HUES64 (cell line): ENCODE measurements at regions not wholly inside any gene's neighbourhood (a gene's known extent, or its start where the extent isn't known, plus 50 kb on each side); places are given as distances from the start of the nearest gene placed in this dataset.

Experiments used
- H3K27ac ChIP-seq: 2 replicates; pipeline ENCODE4 v1.7.0; 2013; ENCODE audit warnings: low read depth, low read length, inconsistent platforms
- H3K27me3 ChIP-seq: 2 replicates; pipeline ENCODE4 v1.6.1; 2013; ENCODE audit warnings: mild to moderate bottlenecking, low read length; ENCODE audit not compliant: insufficient read depth
- H3K36me3 ChIP-seq: 2 replicates; pipeline ENCODE4 v1.6.1; 2013; ENCODE audit warnings: mild to moderate bottlenecking, low read length; ENCODE audit not compliant: insufficient read depth
- H3K4me1 ChIP-seq: 2 replicates; pipeline ENCODE4 v1.6.1; 2013; ENCODE audit warnings: mild to moderate bottlenecking, low read length, moderate library complexity; ENCODE audit not compliant: insufficient read depth
- H3K4me3 ChIP-seq: 2 replicates; pipeline ENCODE4 v1.5.1; 2013; ENCODE audit warnings: mild to moderate bottlenecking, low read length, moderate library complexity
- H3K9ac ChIP-seq: 2 replicates; pipeline ENCODE4 v1.6.1; 2013; ENCODE audit warnings: mild to moderate bottlenecking, low read depth, low read length
- H3K9me3 ChIP-seq: 2 replicates; pipeline ENCODE4 v1.6.1; 2013; ENCODE audit warnings: low read depth, low read length; ENCODE audit not compliant: insufficient read depth
- WGBS: fragments of 150-250, 120-280 bp; methylation state at CpG from one replicate; pipeline ENCODE4 v1.1.7; 2013; ENCODE audit warnings: missing lambda C conversion rate; 5-methylcytosine and 5-hydroxymethylcytosine counted together

GRCh38 chr9:38226491-38226951, 157.5 kb upstream of the SHB start:
- peaks cover 22% of the 10 kb centered on the region for H3K4me1 ChIP-seq
- no peak overlapping the region for H3K9ac ChIP-seq
- no peak overlapping the region for H3K27ac ChIP-seq
- peaks cover 86% of the 10 kb centered on the region for H3K27me3 ChIP-seq
- no peaks in the 10 kb centered on the region for H3K36me3 ChIP-seq
- no peak overlapping the region for H3K4me3 ChIP-seq
- 35% methylated on average over 11 of the region's 11 CpGs for WGBS
- no peaks in the 10 kb centered on the region for H3K9me3 ChIP-seq

- H3K9ac ChIP-seq: no peak overlapping the region
- no peak overlapping the region for H3K4me3 ChIP-seq
- H3K9me3 ChIP-seq: no peaks in the 10 kb centered on the region
- peaks cover 22% of the 10 kb centered on the region for H3K4me1 ChIP-seq
- H3K27me3 ChIP-seq: peaks cover 89% of the 10 kb centered on the region
- WGBS: 81% methylated on average over 6 of the region's 6 CpGs
- no peaks in the 10 kb centered on the region for H3K36me3 ChIP-seq
- H3K27ac ChIP-seq: no peak overlapping the region
Observed at GRCh38 chr9:38224941-38225340, 155.9 kb upstream of the SHB start.

- no peaks in the 10 kb centered on the region for H3K36me3 ChIP-seq
- no peak overlapping the region for H3K4me3 ChIP-seq
- no peak overlapping the region for H3K27ac ChIP-seq
- WGBS: 89% methylated on average over 1 of the region's 1 CpG
- no peak overlapping the region for H3K9ac ChIP-seq
- H3K9me3 ChIP-seq: no peaks in the 10 kb centered on the region
- peaks cover 99% of the 10 kb centered on the region for H3K27me3 ChIP-seq
- H3K4me1 ChIP-seq: 0 out of 2 replicates have a peak, but pooled peaks cover 9% of the 10 kb centered on the region
Observed at GRCh38 chr9:38216572-38216971, 147.5 kb upstream of the SHB start.

GRCh38 chr9:38215465-38215864, 146.4 kb upstream of the SHB start:
- H3K9ac ChIP-seq: no peak overlapping the region
- no peak overlapping the region for H3K4me3 ChIP-seq
- no peaks in the 10 kb centered on the region for H3K36me3 ChIP-seq
- 0 out of 2 replicates have a peak, but pooled peaks cover 9% of the 10 kb centered on the region for H3K4me1 ChIP-seq
- peaks cover 100% of the 10 kb centered on the region for H3K27me3 ChIP-seq
- no peaks in the 10 kb centered on the region for H3K9me3 ChIP-seq
- 55% methylated on average over 3 of the region's 3 CpGs for WGBS
- H3K27ac ChIP-seq: no peak overlapping the region

- no peak overlapping the region for H3K27ac ChIP-seq
- H3K27me3 ChIP-seq: peaks cover 100% of the 10 kb centered on the region
- H3K9me3 ChIP-seq: no peaks in the 10 kb centered on the region
- H3K4me3 ChIP-seq: no peak overlapping the region
- no peaks in the 10 kb centered on the region for H3K36me3 ChIP-seq
- WGBS: 0% methylated on average over 2 of the region's 2 CpGs
- 0 out of 2 replicates have a peak, but pooled peaks cover 9% of the 10 kb centered on the region for H3K4me1 ChIP-seq
- H3K9ac ChIP-seq: no peak overlapping the region
Observed at GRCh38 chr9:38214432-38214831, 145.4 kb upstream of the SHB start.

- H3K27me3 ChIP-seq: peaks cover 100% of the 10 kb centered on the region
- H3K4me3 ChIP-seq: no peak overlapping the region
- H3K4me1 ChIP-seq: 0 out of 2 replicates have a peak, but pooled peaks cover 9% of the 10 kb centered on the region
- H3K9me3 ChIP-seq: no peaks in the 10 kb centered on the region
- H3K9ac ChIP-seq: no peak overlapping the region
- no peaks in the 10 kb centered on the region for H3K36me3 ChIP-seq
- no peak overlapping the region for H3K27ac ChIP-seq
- WGBS: 1% methylated on average over 2 of the region's 2 CpGs
Observed at GRCh38 chr9:38213631-38214299, 144.7 kb upstream of the SHB start.

GRCh38 chr9:38212016-38212415, 143.0 kb upstream of the SHB start:
- Histone ChIP-seq H3K27ac (no peak overlapping the region), H3K36me3 (no peaks in the 10 kb centered on the region), H3K4me1 (0 out of 2 replicates have a peak, but pooled peaks cover 9% of the 10 kb centered on the region), H3K4me3 (no peak overlapping the region), H3K27me3 (peaks cover 100% of the 10 kb centered on the region), H3K9me3 (no peaks in the 10 kb centered on the region), H3K9ac (no peak overlapping the region)
- WGBS: 31% methylated on average over 4 of the region's 4 CpGs

GRCh38 chr9:38211002-38211401, 142.0 kb upstream of the SHB start:
- peaks cover 94% of the 10 kb centered on the region for H3K27me3 ChIP-seq
- H3K4me1 ChIP-seq: 0 out of 2 replicates have a peak, but pooled peaks cover 9% of the 10 kb centered on the region

GRCh38 chr9:38208206-38208901, 139.3 kb upstream of the SHB start:
- no peak overlapping the region for H3K27ac ChIP-seq
- H3K9ac ChIP-seq: no peak overlapping the region
- no peak overlapping the region for H3K4me3 ChIP-seq
- H3K27me3 ChIP-seq: peaks cover 89% of the 10 kb centered on the region
- H3K9me3 ChIP-seq: no peaks in the 10 kb centered on the region
- H3K4me1 ChIP-seq: no peaks in the 10 kb centered on the region; the same call in 1 of the 2 replicates
- H3K36me3 ChIP-seq: no peaks in the 10 kb centered on the region
- 82% methylated on average over 4 of the region's 4 CpGs for WGBS

More at GRCh38 chr9:38211002-38211401, 142.0 kb upstream of the SHB start:
- H3K27ac ChIP-seq: no peak overlapping the region
- H3K9ac ChIP-seq: no peak overlapping the region
- WGBS: 95% methylated on average over 1 of the region's 1 CpG
- no peaks in the 10 kb centered on the region for H3K36me3 ChIP-seq
- H3K4me3 ChIP-seq: no peak overlapping the region
- H3K9me3 ChIP-seq: no peaks in the 10 kb centered on the region

GRCh38 chr9:38207247-38207778, 138.3 kb upstream of the SHB start:
- H3K27ac ChIP-seq: no peak overlapping the region
- H3K9ac ChIP-seq: no peak overlapping the region
- no peaks in the 10 kb centered on the region for H3K36me3 ChIP-seq
- no peaks in the 10 kb centered on the region for H3K9me3 ChIP-seq
- no peak overlapping the region for H3K4me3 ChIP-seq
- H3K4me1 ChIP-seq: peaks cover 4% of the 10 kb centered on the region; the same call in 1 of the 2 replicates
- WGBS: 65% methylated on average over 3 of the region's 3 CpGs
- peaks cover 81% of the 10 kb centered on the region for H3K27me3 ChIP-seq

DNA sequence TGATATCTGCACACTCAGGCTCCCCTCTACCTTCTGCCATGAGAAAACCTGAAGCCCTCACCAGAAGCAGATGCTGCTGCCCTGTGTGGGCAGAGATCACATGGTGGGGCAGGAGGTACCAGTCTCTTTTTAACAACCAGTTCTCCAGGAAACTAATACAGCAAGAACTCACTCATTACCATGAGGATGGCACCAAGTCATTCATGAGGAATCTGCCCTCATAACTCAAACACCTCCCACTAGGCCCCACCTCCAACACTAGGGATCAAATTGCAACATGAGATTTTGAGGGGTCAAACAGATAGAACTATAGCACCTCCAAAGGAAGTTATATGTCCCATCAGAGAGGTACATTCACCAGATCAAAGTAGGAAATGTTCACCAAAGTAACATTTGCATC, 136.3 kb upstream of the SHB start:
- Histone ChIP-seq H3K27ac (no peak overlapping the region), H3K4me3 (no peak overlapping the region), H3K9ac (no peak overlapping the region), H3K4me1 (peaks cover 5% of the 10 kb centered on the region; the same call in 1 of the 2 replicates), H3K27me3 (peaks cover 71% of the 10 kb centered on the region), H3K36me3 (no peaks in the 10 kb centered on the region), H3K9me3 (no peaks in the 10 kb centered on the region)
